ENCODE measurements at regions not wholly inside any gene's neighbourhood (a gene's known extent, or its start where the extent isn't known, plus 50 kb on each side); places are given as distances from the start of the nearest gene placed in this dataset.
"Not testable (repeated sequence)": the region's sequence is repeated elsewhere in the genome, so short reads cannot be mapped to it uniquely, and the experiment has no call there.

DNA sequence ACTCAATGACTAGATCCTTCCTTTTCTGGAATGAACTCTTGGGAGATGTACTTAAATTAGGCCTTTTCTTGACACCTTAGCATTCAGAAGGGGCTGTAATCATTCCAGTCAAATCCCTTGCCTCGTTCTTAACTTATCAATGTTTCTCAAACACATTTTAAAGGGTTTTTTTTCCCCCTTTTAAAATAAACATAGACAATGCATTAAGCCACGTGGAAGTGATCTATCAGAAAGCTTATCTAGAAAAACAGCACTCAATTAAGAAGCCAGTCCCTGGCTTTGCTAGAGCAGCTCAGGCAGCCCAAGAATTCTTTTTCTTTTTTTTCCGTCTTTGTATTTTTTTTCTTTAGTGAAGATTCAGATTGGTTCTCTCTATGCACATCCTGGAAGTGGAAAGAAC is 118.2 kb downstream of the PCDH7 start:
- DNase-seq, result no peak

DNA sequence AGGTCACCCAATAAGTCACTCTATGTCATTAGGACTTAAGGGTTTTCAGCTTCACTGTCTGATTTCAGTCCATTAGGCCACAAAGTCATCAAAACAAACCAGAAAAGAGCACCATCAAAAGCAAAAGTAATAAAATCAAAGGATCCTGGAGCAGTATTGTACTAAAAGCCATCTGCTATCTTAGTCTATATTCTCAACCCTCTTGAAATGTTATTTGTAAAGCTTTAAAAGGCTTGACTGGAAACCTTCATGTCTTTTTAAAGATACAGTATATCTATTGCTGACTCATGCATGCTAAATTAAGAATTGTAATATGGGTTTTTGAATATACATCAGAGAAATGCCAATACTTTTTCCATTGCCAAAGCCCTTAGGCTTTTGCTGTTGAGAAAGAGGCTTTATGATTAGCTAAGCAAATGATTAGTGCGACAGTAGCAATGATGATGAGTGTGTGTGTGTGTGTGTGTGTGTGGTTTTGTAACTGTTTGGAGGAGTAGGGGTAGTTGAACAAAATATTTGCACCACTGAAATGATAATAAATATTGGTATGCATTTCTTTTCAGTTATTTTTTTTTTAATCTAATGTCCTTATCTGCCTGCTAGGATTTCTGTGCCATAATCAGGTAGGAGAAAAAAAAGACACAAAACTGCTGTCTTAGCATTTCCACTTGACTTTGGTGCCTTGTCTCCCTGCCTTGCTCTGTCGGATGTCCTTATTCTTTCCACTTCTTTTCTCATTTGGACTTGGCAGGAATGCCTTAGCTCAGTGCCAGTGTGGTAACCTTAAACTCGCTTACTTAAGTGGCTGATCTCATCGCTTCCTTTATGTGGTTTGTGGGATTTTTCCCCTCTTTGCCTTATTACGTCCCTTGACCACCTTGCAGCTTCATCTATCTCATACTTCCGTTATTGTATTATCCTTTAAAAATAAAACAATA is 119.7 kb downstream of the PCDH7 start:
- no peak for DNase-seq

DNA sequence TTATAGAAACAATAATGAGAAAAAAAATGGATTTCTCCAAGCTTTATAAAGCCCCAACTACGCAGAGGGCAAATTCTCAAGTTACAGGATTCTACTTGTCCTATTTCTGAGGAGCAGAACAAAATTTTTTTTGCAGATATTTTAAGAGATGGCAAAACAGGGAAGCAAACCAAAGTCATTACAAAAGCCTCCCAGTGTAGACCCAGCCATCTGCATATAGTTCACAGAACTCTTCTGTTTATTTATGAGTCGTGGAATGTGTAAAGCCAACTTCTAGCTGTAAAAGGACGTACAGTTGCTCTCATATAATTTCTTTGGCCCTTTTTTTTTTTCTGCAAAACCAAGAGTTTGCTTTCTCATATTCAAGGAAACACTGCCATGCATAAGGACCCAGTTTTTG is 120.4 kb downstream of the PCDH7 start:
- no peak for DNase-seq

DNA sequence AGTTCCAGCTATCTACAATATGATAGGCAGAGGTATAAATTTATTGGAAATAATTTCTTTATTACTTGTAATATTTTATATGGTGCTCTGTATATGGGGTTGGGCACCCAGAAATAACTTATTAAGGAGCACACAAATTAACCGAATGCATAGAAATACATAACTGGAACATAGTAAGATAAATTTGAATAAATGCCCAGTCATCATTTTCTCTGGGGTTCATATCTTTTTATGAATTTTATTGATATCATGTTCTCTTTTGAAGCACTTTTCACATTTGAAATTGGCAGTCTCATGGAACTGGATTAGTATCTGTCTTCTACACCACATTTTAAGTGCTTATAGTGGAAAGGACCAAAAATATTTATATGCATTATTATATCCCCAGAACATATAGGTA is 122.0 kb downstream of the PCDH7 start:
- DNase-seq, result no peak

DNA sequence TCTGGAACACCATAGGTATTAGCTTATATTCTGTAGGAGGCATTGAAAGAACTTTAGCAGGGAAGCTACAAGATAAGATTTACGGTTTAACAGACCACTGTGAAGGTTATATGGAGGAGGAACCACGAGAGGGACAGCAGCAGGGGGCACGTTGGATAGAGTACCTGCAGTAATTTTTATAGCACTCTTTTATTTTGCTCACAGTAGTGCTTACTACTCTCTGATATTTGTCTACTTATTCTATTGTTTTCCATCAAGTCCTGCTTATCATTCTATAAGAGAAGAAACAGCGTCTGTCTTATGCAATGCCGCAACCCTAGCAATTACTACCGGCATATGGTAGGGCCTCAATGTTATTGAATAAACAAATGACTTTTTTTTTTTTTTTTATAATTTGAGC is 122.5 kb downstream of the PCDH7 start:
- DNase-seq, result no peak

DNA sequence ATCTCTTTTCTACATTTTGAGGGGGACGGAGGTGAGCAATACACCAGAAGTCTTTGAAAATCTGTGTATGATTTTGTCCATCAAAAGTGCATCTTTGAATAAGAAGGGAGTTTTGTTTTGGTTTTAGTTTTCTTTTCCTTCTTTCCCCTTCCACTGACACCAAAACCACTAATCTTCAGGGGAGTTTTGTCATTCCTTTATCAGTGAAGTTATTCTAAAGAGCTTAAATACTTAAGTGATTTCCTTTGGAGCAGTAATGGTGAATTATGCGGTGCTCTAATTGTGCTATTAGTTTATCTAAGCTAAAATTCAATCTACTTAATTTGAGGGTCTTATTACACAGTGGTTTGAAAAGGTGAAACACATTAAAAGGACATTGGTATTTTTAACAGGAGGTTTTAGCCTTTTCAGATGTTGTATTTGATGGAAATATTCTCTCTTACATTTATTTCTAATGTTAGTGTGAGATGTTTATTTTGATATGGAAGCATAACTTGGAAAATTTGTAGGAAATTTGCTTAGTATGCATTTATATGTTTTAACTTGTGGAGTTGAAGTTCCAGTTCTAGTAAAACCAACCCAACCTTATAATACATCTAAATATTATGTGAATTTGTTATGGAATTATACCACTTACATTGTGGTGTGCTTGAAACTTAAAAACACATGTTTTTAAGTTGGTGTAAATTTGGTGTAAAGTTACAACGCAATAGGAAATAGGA is 124.9 kb downstream of the PCDH7 start:
- no peak for DNase-seq

DNA sequence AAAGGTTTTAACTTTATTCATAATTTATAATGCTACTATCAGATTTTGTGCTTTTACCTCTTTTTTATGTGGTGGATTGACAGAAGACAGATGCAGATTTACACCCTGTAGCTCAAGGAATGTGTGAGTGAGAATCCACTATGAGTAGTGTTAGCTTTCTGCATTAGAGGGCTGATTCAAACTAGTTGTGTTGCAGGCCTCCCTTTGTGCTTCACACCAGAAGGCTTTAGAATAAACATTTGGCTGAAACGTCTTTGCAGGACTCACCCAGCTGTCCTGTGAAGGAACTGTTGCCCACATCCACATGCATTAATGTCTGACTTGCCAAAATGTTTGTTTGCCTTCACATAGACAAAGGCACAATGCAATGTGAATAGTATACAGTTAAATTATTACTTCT is 127.0 kb downstream of the PCDH7 start:
- DNase-seq, result no peak

DNA sequence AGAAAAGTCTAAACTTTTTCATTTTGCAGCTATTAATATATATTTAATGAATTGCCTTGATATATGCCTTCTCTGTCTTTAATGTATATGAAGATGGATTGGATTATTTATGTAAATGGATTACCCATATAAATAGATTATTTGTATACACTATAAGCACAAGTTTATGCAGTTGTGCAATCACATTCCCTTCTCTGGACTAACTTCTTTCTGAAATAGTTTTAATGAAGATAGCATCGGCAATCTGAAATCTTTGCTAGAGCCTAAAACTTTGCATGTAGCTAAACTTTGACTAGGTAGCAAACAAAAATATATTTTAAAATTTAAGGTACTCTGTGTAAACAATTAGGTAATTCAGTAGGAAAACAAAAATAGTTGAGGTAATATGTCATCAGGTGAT is 127.8 kb downstream of the PCDH7 start:
- DNase-seq, result no peak

DNA sequence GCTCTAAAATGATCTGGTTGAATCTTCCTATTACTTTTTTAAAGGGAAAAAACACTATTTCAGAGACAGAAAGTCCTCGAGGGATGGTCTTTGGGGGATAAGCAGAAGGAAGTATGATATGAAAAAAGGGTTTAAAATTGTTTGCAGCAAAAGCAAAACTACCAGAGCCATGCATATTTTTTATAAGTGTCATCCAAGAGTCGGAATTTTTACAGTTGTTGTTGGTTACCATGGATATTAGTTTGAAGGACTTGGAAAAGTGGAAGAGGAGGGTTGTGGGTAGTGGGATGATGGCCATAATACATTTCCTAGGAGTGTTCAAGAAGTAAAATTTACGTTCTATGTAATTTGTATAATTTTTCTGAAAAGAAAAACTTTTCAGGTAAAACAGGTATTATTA is 134.4 kb downstream of the PCDH7 start:
- DNase-seq, result no peak

DNA sequence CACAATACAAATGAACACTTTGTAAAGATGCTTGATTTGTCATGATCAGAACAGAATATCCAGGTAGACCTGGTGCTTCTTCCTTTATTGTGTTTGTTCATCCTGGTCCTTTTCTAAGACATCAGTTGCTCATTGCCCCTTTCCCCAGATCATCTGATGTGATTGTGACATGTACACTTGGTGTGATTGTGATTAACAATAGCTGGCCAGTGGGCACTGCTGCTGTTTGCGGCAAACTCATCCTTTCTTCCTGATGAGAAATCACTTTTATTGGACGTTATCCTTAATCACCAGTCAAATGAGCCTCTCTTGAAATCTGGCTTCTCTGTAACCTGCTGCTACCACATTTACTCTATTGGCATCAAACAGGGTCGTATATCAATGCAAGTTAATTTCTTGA is 135.1 kb downstream of the PCDH7 start:
- no peak for DNase-seq

DNA sequence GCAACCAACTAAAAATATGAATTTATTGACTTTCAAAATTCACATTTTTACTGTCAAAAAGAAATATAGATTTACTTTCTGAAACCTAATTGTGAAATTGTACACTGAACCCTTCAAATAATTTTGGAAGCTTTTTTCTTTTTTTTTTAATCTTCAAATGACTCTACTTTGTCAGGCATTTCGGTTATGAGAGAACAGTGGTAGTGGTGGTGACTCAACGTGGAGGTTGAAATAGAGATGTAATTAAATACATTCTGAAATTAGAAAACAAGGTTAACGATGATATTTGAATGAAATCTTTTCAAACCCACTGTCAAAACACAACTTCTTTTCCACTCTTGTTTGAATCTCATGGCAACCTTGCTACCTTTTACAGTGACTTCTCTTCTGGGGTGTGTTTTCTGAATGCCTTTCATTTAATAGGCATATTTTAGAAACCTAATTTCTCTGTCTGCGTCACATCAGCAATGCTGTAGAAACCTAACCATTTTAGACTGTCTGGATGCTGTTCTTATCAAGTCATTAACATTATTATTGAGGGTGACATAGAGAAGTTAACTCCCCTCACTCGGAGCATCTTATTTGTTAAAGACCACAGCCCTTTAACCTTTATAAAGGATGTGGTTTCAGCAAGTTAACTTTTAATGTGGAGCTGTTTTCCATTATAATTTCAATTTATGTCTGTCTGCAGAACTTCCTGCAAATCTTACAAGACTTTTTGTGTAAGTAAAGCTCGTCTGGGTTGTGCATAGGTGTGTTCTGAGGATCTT is 136.8 kb downstream of the PCDH7 start:
- DNase-seq, result no peak

DNA sequence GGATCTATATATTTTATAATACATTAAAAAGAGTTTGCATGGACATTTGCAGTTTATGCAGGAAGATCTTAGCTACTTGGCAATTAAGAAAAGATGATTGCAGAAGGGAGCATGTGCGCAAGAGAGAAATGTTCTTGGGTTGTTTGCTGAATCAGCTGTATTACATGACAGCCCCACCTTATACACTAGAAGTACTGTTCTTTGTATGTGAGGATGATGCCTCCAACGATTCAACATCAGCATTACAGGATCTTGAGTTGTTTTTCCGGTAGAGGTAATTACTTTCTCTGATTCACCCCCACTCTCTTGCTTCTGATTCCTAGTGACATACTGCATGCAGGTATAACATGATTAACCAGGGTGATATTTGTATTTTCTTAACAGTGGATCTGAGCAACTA is 140.8 kb downstream of the PCDH7 start:
- DNase-seq, result no peak

DNA sequence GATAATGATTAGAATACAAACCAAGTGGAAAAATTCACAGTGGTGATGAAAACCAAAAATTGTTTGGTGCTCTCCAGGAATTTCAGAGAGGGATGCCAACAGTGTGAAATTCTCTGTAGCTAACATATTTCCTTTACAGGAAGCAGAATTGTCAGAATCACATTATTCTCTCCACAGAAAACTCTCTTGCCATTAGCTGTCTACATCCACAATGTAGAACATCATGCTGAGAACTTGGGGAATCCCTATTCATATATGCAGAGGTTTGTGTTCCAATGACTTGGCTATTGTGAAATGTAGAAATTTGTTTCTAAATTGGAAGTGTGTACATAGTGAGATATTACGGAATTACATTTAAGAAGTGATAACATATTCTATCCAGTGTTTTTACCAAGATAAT is 142.0 kb downstream of the PCDH7 start:
- no peak for DNase-seq

DNA sequence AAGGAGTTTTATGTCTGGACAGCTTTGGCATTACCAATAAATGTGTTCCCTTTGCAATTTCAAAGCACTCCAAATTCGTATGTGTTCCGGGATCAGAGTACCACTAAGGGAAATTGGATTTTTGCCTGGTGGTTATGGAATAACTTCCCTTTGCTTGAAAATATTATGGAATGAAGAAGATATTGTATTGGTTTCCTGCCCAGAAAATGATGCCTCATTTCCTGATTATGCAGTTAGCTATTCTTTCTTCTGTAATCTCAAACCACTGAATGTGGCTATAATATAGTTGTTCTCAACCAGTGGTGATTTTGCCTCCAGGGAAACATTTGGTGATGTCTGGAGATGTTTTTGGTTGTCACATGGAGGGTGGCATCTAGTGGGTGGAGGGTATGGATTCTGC is 142.9 kb downstream of the PCDH7 start:
- DNase-seq, result no peak

DNA sequence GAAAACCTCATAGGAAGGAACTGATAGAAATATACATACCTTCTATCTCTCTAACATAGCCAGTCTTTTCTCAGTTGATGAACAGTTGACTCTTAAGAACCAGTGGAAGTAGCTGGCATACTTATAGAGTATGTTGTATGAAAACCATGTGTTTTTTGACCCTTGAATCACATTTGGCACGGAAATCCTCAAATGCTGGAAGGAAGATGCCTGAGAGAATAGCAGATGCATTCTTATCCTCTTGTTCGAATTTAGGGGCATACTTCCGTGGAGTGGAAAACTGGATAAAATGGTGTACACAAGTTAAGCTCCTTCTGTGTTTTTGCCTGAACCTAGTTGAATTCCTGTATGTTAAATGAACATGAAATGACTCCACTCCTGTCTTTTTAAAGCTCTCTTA is 145.5 kb downstream of the PCDH7 start:
- no peak for DNase-seq

DNA sequence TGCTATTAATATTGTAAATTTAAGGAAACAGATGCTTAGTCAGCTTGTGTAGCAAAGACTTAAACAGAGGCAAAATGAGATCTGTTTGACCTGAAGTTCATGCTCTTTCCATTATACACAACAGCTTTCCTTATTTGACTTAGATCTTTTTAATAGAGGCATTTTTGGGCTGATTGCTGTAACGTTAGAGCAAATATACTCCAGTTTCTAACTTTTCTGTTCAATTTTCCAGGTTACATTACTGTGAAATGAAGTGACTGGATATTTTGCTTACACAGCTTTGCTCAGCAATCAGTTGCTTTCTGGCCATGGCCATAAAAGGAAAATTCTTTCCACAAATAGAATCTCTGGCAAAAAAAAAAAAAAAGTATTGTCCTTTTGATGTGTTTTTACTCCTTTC is 146.2 kb downstream of the PCDH7 start:
- DNase-seq, result no peak

DNA sequence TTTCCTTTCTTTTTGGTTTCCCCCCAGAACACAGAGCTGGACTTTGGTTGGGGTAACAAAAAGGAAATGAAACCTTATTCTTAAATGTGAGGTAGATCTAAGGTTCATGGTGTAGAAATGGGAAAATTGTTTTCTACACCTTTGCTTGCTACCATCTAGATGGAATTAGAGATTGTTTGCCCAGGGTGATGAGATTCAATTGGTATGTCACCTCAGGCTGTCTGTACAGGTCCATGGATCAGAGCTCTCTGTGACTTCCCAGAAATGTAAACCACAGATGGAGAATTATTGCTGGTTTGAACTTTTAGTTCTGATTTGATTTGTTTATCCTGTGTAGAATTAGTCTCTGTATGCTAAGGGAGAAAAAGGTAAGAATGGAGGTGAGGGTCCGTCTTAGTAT is 146.7 kb downstream of the PCDH7 start:
- DNase-seq, result no peak

DNA sequence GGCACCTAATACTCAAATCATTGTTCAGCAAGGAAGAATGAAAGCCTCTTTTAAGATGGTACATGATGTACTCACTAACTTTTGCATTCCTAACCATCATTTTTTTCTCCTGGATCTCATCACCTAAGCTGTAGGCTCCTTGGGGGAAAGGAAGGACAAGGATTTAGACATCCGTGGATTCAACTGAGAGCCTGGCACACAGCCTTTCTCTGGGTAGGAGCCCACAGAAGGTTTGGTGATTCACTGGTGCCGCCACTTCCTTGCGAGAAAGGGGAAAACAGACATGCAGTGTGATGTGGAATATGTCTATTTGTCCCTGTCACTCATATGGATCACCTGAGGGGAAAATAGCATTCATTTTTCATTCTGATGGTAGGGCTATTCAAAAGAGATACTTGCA is 147.3 kb downstream of the PCDH7 start:
- DNase-seq, result no peak

DNA sequence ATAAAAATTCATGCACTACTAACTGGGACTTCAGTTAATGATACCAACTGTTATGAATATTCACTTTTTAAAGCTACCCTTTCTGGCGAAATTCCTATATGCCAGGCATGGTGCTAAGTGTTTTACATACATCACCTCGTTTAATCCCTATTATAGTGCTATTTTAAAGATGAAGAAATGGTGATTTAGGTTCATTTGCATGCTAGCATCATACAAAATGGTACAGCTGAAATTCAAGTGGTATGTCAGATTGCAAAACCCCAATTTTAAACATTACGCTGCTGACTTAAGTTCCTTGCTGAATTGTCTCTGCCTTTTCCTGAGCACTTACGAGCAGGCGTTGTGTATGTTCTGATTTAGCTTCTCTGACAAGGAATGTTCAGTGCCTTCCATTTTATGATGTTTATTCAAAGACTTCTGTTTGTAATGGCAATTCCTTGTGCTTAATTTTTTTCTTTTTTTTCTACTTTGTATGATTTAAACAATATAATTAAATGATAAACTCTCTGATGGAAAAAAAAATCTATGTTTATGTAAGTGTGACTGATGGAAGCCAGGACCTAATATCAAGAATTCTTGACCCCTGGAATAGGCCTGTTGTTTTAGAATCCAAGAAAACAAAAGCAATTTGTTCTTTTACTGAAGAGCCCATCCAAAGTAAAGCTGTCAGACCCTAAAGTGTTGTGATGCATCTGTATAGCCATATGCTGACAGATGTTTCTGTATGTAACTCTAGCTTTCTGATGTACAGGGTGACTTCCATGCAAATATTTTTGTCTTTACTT is 148.1 kb downstream of the PCDH7 start:
- DNase-seq, result no peak

DNA sequence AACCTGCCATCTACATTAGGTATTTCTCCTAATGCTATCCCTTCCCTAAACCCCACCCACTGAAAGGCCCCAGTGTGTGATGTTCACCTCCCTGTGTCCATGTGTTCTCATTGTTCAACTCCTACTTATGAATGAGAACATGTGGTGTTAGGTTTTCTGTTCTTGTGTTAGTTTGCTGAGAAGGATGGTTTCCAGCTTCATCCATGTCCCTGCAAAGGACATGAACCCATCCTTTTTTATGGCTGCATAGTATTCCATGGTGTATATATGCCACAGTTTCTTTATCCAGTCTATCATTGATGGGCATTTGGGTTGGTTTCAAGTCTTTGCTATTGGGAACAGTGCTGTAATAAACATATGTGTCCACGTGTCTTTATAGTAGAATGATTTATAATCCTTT is 149.2 kb downstream of the PCDH7 start:
- not testable (repeated sequence) for DNase-seq

DNA sequence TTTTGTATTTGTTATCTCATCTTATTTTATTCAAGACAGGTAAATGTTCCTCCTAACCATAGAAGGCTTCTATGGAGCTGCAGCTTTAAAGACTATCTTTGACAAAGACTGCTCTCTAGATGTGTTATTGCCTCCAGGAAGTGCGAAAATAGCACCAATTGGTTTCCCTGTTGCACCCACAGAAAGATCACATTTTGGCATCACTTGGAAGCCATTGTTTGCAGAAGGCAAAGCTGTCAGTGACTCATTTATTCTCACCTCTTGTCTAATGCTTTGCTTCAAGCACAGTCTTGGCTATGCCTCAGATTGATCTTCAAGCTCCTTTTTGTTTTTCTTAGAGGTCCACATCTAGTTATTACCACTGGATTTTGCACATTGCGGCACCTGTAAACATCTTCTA is 150.3 kb downstream of the PCDH7 start:
- DNase-seq, result no peak

DNA sequence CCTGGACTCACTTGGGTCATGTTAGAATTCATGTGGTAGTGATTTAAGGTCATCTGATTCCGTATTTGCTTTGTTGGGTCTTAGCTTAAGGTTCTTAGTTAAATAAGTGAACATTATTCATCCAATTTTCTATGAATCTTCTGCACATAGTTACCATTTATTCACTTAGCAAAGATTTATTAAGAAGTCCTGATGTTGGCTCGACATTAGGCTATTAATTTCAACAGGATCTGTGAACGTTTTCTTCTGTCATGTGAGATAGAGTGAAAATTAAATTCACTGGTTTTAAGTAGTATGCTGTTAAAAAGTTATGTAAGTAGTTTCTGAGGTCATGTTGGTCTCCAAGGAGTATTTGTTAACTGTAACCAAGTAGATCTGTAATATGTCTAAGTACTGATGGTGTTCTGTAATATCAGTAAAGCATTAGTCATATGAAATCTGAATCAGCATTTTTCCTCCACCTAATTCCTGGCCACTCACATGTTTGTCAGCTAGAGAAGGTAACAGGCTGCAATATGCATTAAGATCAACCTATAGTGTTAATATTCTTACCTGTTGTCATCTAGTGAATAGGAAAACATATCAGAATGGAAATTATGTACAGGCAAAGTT is 155.6 kb downstream of the PCDH7 start:
- DNase-seq, result no peak

Data from CD4-positive, alpha-beta T cell treated with Interleukin-17A for 1 hour (primary cell).